A549 (cell line): ENCODE measurements at regions not wholly inside any gene's neighbourhood (a gene's known extent, or its start where the extent isn't known, plus 50 kb on each side); places are given as distances from the start of the nearest gene placed in this dataset.

Experiments
- CHD2 ChIP-seq: fragments of 150-350 bp; IDR thresholded peaks from 2 replicates; pipeline ENCODE4 v1.6.1; 2014; ENCODE audit warnings: low read length; ENCODE audit not compliant: partially characterized antibody
- CTCF ChIP-seq: fragments of >200 bp; sonication (Bioruptor Twin); formaldehyde crosslinking; IDR thresholded peaks from 3 replicates; pipeline ENCODE4 v1.5.1; 2016
- EP300 ChIP-seq, 2 experiments: fragments of >200 bp; sonication (Bioruptor Twin); formaldehyde crosslinking; IDR thresholded peaks; 2 replicates in 1 of 2; 3 replicates in 1 of 2; pipeline ENCODE4 v1.6.1; 2016 to 2017
- ESRRA ChIP-seq: fragments of 150-350 bp; IDR thresholded peaks from 2 replicates; pipeline ENCODE4 v1.6.1; 2014; ENCODE audit warnings: mild to moderate bottlenecking, low read length, borderline replicate concordance
- MAFK ChIP-seq: fragments of 450-650 bp; IDR thresholded peaks from 2 replicates; pipeline ENCODE4 v1.6.1; 2014; ENCODE audit not compliant: partially characterized antibody
- MYC ChIP-seq: IDR thresholded peaks from 2 replicates; pipeline ENCODE4 v1.6.1; 2012; ENCODE audit warnings: mild to moderate bottlenecking, inconsistent platforms, low read length, improper control_type of control experiment, borderline replicate concordance
- NFE2L2 ChIP-seq: fragments of 150-350 bp; conservative IDR thresholded peaks from 2 replicates; pipeline ENCODE4 v1.6.1; 2014; ENCODE audit warnings: low read length
- RAD21 ChIP-seq, 2 experiments: fragments of >200 bp in 1 of 2; sonication (Bioruptor Twin) in 1 of 2; formaldehyde crosslinking in 1 of 2; IDR thresholded peaks in 1 of 2; conservative IDR thresholded peaks in 1 of 2; 2 replicates in 1 of 2; 3 replicates in 1 of 2; pipeline ENCODE4 v1.6.1; 2012 to 2018; ENCODE audit warnings: inconsistent platforms in 1 of 2
- REST ChIP-seq: fragments of 200-600 bp; sonication (generic); IDR thresholded peaks from 2 replicates; pipeline ENCODE4 v1.6.1; 2016; ENCODE audit warnings: antibody characterized with exemption, mild to moderate bottlenecking, moderate library complexity
- RNF2 ChIP-seq: fragments of 200-600 bp; sonication (generic); IDR thresholded peaks from 2 replicates; pipeline ENCODE4 v1.6.1; 2016; ENCODE audit warnings: low read depth, mild to moderate bottlenecking, antibody characterized with exemption, moderate library complexity, borderline replicate concordance
- SREBF2 ChIP-seq: fragments of 450-650 bp; IDR thresholded peaks from 2 replicates; pipeline ENCODE4 v1.6.1; 2014; ENCODE audit warnings: mild to moderate bottlenecking, moderate library complexity
- TP53 ChIP-seq: fragments of 250-450 bp; sonication (Bioruptor Pico); IDR thresholded peaks from 2 replicates; pipeline ENCODE4 v1.5.0; 2021; ENCODE audit warnings: mild to moderate bottlenecking, moderate library complexity
- USF2 ChIP-seq: fragments of 450-650 bp; IDR thresholded peaks from 2 replicates; pipeline ENCODE4 v1.6.1; 2014; ENCODE audit warnings: antibody characterized with exemption

GRCh38 chr12:125303337-125303736 is 238.1 kb downstream of the AACS start:
- TF ChIP-seq CTCF = no peak
- TF ChIP-seq MYC = no peak
- TF ChIP-seq RAD21 (conservative IDR thresholded peaks at IDR 0.05 in 1 of 2, IDR thresholded peaks at IDR 0.05 in 1 of 2) = no peak
- no peak for TF ChIP-seq ESRRA
- no peak for TF ChIP-seq RNF2
- TF ChIP-seq TP53 (CRISPR knock-in tag) = no peak
- TF ChIP-seq REST = no peak
- TF ChIP-seq USF2 = no peak
- TF ChIP-seq NFE2L2 = no peak
- no peak for TF ChIP-seq SREBF2
- no peak for TF ChIP-seq EP300 (IDR thresholded peaks at IDR 0.05)
- no peak for TF ChIP-seq MAFK
- TF ChIP-seq CHD2 = no peak
